22Rv1 (cell line): ENCODE measurements at regions not wholly inside any gene's neighbourhood (a gene's known extent, or its start where the extent isn't known, plus 50 kb on each side); places are given as distances from the start of the nearest gene placed in this dataset.

ENCODE experiments used
- ZFX ChIP-seq: fragments of 450-650 bp; IDR thresholded peaks from 2 replicates; pipeline ENCODE4 v1.6.1; 2017; ENCODE audit warnings: antibody characterized with exemption, borderline replicate concordance
- TF ChIP-seq, protein P1 (sequence below): fragments of 450-650 bp; IDR thresholded peaks from 2 replicates; pipeline ENCODE4 v1.5.1; 2017; ENCODE audit warnings: mild to moderate bottlenecking

DNA sequence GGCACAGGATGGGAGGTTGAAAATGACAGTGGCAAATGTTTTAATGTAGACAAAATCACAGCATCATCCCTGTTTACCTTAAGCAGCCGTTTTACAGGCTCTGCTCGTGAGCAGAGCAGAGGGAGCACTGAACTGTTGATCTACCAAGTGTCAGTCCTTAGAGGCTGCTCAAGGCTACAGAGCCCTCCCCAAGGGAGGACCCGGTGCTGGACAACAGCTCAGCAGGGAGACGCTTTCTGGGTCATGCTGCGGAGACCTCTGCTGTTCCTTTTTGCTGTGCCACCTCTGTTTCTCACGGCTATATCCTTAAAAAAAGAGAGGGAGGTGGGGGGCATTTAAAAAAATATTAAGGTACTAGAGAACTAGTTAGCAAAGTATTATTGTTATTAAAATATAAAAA is 400.2 kb downstream of the GABRB3 start:
- TF ChIP-seq, protein P1, sequence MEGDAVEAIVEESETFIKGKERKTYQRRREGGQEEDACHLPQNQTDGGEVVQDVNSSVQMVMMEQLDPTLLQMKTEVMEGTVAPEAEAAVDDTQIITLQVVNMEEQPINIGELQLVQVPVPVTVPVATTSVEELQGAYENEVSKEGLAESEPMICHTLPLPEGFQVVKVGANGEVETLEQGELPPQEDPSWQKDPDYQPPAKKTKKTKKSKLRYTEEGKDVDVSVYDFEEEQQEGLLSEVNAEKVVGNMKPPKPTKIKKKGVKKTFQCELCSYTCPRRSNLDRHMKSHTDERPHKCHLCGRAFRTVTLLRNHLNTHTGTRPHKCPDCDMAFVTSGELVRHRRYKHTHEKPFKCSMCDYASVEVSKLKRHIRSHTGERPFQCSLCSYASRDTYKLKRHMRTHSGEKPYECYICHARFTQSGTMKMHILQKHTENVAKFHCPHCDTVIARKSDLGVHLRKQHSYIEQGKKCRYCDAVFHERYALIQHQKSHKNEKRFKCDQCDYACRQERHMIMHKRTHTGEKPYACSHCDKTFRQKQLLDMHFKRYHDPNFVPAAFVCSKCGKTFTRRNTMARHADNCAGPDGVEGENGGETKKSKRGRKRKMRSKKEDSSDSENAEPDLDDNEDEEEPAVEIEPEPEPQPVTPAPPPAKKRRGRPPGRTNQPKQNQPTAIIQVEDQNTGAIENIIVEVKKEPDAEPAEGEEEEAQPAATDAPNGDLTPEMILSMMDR, result no peak
- TF ChIP-seq ZFX, result no peak
